Omental fat pad (tissue), 3 donors: ENCODE measurements at regions not wholly inside any gene's neighbourhood (a gene's known extent, or its start where the extent isn't known, plus 50 kb on each side); places are given as distances from the start of the nearest gene placed in this dataset.

ENCODE experiments used
- ATAC-seq: fragments of 150-250 bp; one replicate; pipeline ENCODE4 v1.9.1; 2016; ENCODE audit warnings: mild to moderate bottlenecking, moderate library complexity; ENCODE audit not compliant: low FRiP score
- DNase-seq: peaks from one replicate; pipeline ENCODE4 v3.0.0-alpha.2; 2019; ENCODE audit warnings: low spot score
- CTCF ChIP-seq, 3 donors: fragments of 450-650 bp; IDR thresholded peaks; one replicate each; pipeline ENCODE4 v1.5.1; 2016 to 2017; ENCODE audit warnings: antibody characterized with exemption in 3 of 3, mild to moderate bottlenecking in 3 of 3, moderate library complexity in 2 of 3

DNA sequence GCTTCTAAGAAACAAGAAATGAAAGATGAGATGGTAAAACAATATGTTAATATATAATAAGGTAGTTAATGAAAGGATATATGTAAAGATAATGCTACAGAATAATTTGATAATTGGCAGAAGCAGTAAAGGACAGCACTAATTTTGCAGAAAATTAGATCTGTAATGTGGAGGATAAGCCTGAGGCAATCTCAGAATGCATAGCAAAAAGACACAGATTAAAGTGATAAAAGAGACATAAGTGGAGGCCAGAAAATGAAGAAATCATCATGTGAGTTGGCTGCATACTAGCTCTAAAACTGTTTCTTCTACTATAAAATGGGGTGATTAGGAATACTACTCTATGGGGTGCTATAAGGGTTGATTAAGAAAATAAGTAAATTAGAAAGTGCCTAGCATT lies 225.9 kb downstream of the SEC61B start:
- DNase-seq, result no peak
- no peak for TF ChIP-seq CTCF (IDR thresholded peaks at IDR 0.05)
- ATAC-seq, result no peak

- ATAC-seq (no peak), DNase-seq (no peak)
- no peak for TF ChIP-seq CTCF (IDR thresholded peaks at IDR 0.05)
Observed at GRCh38 chr9:99449726-99450125, 227.6 kb downstream of the SEC61B start.

DNA sequence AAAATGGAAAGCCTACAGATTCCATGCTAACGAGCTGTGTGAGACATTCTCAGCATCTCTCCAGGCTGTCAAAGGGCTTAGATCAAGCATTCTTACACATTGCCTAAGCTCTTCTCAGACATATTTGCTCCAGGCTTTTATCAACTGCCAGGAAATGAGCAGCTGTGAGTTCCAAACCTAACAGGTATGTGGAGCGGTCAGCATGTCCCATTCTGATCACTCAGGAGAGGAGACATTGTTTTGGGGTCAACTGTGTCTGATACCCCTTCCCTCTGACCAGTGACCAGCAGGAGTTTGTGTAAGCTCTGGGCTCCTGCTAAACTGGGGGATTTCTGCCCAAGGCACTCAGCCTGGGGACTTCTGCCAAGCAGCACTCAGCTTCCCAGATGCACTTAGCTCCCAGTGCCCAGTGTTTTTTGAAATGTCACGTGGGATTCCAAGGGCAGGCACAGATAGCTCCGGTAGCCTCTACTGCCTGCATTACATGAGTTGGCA lies 229.1 kb downstream of the SEC61B start:
- DNase-seq (no peak), ATAC-seq (no peak)

GRCh38 chr9:99457406-99457805 lies 235.3 kb downstream of the SEC61B start:
- no peak for ATAC-seq
- DNase-seq, result no peak
- no peak for TF ChIP-seq CTCF (IDR thresholded peaks at IDR 0.05)

More for the DNA sequence above, 229.1 kb downstream of the SEC61B start:
- TF ChIP-seq CTCF (IDR thresholded peaks at IDR 0.05), result no peak

- no peak for ATAC-seq
- no peak for TF ChIP-seq CTCF (IDR thresholded peaks at IDR 0.05)
- no peak for DNase-seq
Observed at GRCh38 chr9:99457981-99458380, 235.9 kb downstream of the SEC61B start.

DNA sequence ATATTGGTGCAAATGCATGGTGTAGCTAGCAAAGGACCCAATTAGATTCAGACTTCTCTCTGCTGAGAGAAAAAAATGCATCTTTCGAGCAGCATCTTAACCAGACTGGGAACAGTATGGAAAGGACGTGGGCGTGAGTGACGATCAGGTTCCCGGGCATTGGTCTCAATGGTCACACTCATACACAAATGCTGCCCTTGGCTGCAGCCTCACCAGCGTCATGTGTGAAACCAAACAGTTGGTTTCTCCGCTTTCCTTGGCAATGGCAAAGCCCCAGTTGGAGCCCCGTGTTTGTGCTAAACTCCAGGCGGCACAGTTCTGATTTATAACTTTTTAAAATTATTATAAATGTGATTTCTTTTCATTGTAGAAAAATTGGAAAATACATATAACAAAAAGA lies 237.8 kb downstream of the SEC61B start:
- DNase-seq (no peak), ATAC-seq (no peak)
- no peak for TF ChIP-seq CTCF (IDR thresholded peaks at IDR 0.05)

GRCh38 chr9:99463131-99463530 lies 241.0 kb downstream of the SEC61B start:
- no peak for DNase-seq

More at GRCh38 chr9:99463131-99463530, 241.0 kb downstream of the SEC61B start:
- TF ChIP-seq CTCF (IDR thresholded peaks at IDR 0.05), result no peak
- no peak for ATAC-seq
